GM10266 (cell line): ENCODE measurements at regions not wholly inside any gene's neighbourhood (a gene's known extent, or its start where the extent isn't known, plus 50 kb on each side); places are given as distances from the start of the nearest gene placed in this dataset.

Experiments
- DNase-seq: peaks from one replicate; pipeline ENCODE4 v3.0.0; 2012; ENCODE audit errors: extremely low spot score
- TF ChIP-seq, protein P1 (sequence below): IDR thresholded peaks from 2 replicates; pipeline ENCODE4 v1.5.1; 2012; ENCODE audit warnings: mild to moderate bottlenecking, low read depth; ENCODE audit not compliant: control insufficient read depth, insufficient read depth; ENCODE audit errors: missing control alignments

DNA sequence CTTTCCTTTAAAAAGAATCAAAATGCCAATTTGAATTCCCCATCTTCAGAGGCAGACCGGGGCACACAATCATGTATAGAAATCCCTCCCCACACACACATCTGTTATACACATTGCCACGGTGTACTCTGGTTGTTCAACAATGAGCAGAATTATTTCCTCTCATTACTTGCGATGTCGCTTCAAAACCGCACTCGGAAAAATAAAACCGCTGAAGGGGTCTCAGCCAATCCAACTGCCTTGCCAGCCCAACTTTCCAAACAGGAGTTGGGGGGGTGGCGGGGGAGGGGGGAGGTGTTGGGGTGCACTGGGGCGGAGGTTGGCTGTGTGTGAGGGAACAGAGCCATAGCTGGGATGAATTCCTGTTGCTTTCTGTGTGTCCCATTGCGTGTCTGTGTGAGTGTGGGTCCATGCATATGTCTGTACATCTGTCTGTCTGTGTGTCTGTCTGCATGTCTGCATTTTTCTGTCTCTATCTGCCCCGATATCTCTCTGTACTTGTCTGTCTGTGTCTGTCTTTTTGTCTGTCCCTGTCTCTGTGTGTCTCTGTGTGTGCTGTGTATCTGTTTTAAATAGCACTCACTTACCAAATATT lies 163.6 kb upstream of the TBX3 start:
- TF ChIP-seq, protein P1, sequence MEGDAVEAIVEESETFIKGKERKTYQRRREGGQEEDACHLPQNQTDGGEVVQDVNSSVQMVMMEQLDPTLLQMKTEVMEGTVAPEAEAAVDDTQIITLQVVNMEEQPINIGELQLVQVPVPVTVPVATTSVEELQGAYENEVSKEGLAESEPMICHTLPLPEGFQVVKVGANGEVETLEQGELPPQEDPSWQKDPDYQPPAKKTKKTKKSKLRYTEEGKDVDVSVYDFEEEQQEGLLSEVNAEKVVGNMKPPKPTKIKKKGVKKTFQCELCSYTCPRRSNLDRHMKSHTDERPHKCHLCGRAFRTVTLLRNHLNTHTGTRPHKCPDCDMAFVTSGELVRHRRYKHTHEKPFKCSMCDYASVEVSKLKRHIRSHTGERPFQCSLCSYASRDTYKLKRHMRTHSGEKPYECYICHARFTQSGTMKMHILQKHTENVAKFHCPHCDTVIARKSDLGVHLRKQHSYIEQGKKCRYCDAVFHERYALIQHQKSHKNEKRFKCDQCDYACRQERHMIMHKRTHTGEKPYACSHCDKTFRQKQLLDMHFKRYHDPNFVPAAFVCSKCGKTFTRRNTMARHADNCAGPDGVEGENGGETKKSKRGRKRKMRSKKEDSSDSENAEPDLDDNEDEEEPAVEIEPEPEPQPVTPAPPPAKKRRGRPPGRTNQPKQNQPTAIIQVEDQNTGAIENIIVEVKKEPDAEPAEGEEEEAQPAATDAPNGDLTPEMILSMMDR, result no peak
- DNase-seq, result no peak

DNA sequence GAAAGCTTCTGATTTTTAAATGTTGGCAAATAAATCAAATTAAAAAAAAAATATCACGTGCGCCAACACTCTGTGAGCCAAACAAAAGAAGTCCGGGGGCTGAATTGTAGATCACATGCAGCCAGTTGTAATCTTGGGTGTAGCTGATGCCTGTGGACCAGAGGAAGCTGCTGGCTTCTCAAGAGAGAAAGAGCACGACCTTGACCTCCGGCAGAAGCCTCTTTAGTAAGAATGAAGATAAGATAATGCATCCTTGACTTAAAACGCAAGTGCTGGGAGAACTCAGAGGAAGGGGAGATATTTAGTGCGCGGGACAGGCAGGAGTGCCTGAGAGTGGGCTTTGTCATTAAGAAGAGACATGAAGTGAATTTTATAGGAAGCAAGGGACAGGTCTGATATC lies 162.8 kb upstream of the TBX3 start:
- TF ChIP-seq, protein P1, result no peak
- DNase-seq, result no peak

DNA sequence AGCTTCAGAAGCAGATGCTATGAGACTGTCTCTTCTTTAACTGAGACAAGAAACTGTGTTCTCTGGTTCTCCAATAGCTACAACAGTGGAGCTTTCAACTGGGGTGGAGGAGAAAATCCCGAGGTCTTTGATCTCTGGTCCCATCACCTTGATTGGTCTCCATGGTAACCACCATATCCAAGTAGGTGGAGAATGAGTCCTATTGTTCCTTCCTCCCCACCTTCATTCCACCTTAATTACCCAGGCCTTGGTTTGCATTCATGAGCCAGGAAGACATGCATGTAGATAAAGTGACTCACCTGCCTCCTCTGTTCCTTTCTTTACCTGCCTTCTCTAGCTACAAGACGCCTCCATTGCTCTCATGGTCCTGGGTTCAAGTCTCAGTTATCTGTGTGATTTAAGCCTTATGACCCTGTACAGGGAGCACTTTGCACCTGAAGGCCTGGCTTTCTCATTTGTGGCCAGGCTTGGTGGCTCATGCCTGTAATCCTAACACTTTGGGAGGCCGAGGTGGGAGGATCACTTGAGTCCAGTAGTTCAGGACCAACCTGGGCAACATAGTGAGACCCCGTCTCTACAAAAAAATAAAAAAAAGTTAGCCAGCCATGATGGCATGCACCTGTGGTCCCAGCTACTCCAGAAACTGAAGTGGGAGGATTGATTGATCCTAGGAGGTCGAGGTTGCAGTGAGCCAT lies 157.7 kb upstream of the TBX3 start:
- DNase-seq, result no peak

DNA sequence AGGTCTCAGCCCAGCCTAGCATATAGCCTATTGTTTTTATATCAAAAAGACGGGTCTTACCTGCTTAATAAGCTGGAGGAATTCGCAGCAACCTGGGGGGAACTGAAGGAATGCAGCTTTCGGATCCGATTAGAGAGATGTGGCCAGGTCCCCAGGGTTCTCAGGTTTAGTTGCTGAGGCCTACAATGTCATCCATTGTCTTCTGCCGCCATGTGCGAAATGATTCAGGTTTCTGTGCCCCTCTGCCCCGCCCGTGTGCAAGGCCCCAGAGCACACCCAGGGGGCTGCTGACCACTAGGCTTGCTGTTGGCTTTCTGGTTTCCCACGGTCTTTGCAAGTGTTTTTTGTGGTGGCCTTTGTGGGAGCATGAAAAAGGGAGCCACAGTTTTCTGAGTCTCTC lies 154.5 kb upstream of the TBX3 start:
- no peak for DNase-seq
- TF ChIP-seq, protein P1, result no peak

More for the DNA sequence above, 157.7 kb upstream of the TBX3 start:
- TF ChIP-seq, protein P1, result no peak

DNA sequence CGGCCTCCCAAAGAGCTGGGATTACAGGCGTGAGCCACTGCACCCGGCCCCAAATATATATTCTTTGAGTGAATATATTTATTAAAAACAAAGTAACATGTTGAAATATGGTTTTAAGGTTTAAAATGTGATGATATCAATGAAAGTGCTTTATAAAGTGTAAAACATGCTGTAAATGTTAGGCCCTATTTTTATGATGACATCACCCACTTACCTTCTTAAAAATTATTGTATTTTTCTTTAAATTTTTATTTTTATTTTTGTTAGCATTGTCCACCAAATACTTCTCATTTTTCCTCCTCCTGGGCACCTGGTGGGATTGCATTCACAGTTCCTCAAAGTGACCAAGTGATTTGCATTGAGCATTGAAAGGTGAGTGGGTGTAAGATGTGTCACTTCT lies 152.6 kb upstream of the TBX3 start:
- no peak for DNase-seq
- TF ChIP-seq, protein P1, result no peak

DNA sequence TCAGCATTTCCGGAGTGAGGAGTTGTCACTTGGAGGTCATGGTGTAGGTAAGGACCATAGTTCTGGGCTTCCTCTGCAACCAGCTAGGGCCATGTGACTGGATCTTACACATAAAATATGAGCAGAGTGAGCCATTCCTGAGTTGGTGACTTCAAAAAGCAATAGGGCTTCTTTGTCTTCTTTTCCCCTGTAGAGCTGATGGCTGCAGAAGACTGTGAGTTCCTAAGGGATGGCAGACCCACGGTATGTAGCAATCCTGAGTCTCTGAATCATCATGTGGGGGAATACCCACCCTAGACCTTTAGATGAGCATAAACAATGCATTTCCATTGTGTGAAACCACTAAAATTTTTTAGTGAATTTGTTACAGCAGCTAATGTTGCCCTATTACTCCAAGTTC lies 151.1 kb upstream of the TBX3 start:
- no peak for DNase-seq
- TF ChIP-seq, protein P1, result no peak

DNA sequence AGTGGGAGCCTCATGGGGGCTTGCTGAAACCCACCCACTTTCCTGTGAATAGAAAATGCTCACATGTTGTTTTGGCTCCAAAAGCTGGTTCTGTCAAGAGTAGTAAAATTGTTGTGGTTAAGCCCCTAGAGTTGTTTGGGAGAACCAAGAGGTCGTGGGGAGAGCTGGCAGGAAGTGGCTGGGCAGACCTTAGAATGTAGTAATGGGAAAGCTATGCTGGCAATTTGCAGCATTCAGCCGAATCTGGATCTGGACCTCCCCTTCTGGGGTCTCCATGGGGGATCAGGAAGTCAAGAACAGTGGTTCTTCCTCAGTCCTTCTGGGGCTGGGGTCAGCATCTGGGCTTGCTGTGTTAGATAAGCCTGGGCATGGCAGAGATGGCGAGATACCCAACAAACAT lies 150.6 kb upstream of the TBX3 start:
- TF ChIP-seq, protein P1, result no peak
- no peak for DNase-seq
